SK-N-SH (cell line): ENCODE measurements at regions not wholly inside any gene's neighbourhood (a gene's known extent, or its start where the extent isn't known, plus 50 kb on each side); places are given as distances from the start of the nearest gene placed in this dataset.
"Not testable (repeated sequence)": the region's sequence is repeated elsewhere in the genome, so short reads cannot be mapped to it uniquely, and the experiment has no call there.

ENCODE experiments used
- CHD2 ChIP-seq: fragments of 150-350 bp; IDR thresholded peaks from 2 replicates; pipeline ENCODE4 v1.6.1; 2018; ENCODE audit warnings: low read length; ENCODE audit not compliant: partially characterized antibody
- CTCF ChIP-seq: fragments of 200-600 bp; sonication (generic); IDR thresholded peaks from 2 replicates; pipeline ENCODE4 v1.6.1; 2017; ENCODE audit warnings: antibody characterized with exemption, mild to moderate bottlenecking, moderate library complexity
- EP300 ChIP-seq, 2 experiments: IDR thresholded peaks; 2 replicates each; pipeline versions ENCODE4 v1.4.0 to v1.6.1; 2012; ENCODE audit warnings: borderline replicate concordance in 1 of 2, low read depth in 1 of 2, low read length in 1 of 2
- JUND ChIP-seq: IDR thresholded peaks from 2 replicates; pipeline ENCODE4 v1.4.0; 2012
- POLR2AphosphoS5 ChIP-seq: IDR thresholded peaks from 2 replicates; pipeline ENCODE4 v1.6.1; 2012; ENCODE audit warnings: low read depth, low read length
- RXRA ChIP-seq: IDR thresholded peaks from 2 replicates; pipeline ENCODE4 v1.4.0; 2012; ENCODE audit warnings: low read depth, mild to moderate bottlenecking, borderline replicate concordance
- TAF1 ChIP-seq: IDR thresholded peaks from 2 replicates; pipeline ENCODE4 v1.6.1; 2012; ENCODE audit warnings: low read depth, mild to moderate bottlenecking, low read length, moderate library complexity, borderline replicate concordance
- TEAD4 ChIP-seq: IDR thresholded peaks from 2 replicates; pipeline ENCODE4 v1.4.0; 2012; ENCODE audit warnings: mild to moderate bottlenecking, borderline replicate concordance; ENCODE audit not compliant: insufficient read depth
- USF2 ChIP-seq: fragments of 150-350 bp; IDR thresholded peaks from 2 replicates; pipeline ENCODE4 v1.6.1; 2017; ENCODE audit warnings: antibody characterized with exemption, low read length, low read depth, borderline replicate concordance
- TF ChIP-seq, protein P1 (sequence below): IDR thresholded peaks from 2 replicates; pipeline ENCODE4 v1.4.0; 2012; ENCODE audit warnings: low read depth

DNA sequence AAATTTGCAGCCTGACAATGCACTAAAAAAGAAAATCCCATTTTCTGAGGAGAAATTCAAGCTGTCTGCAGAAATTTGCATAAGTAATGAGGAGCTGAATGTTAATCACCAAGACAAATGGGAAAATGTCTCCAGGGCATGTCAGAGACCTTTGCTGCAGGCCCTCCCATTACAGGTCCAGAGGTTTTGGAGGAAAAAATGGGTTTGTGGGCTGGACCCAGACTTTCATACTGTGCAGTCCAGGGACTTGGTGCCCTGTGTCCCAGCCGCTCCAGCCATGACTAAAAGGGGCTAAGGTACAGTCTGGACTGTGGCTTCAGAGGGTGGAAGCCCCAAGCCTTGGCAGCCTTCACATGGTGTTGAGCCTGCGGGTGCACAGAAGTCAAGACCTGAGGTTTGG, 209.8 kb upstream of the PRICKLE2 start:
- TF ChIP-seq JUND; CTCF; TAF1; TEAD4; USF2; CHD2; EP300 (IDR thresholded peaks at IDR 0.05; ENCODE audit: borderline replicate concordance in 1 of 2, low read depth in 1 of 2, low read length in 1 of 2); RXRA; POLR2AphosphoS5: not testable (repeated sequence)
- TF ChIP-seq, protein P1, sequence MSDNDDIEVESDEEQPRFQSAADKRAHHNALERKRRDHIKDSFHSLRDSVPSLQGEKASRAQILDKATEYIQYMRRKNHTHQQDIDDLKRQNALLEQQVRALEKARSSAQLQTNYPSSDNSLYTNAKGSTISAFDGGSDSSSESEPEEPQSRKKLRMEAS, result not testable (repeated sequence)
